HL-60 (cell line): ENCODE measurements at regions not wholly inside any gene's neighbourhood (a gene's known extent, or its start where the extent isn't known, plus 50 kb on each side); places are given as distances from the start of the nearest gene placed in this dataset.

ENCODE experiments used
- CTCF ChIP-seq: IDR thresholded peaks from one replicate; pipeline ENCODE4 v1.5.1; 2011; ENCODE audit warnings: low read length, control low read depth, inconsistent platforms; ENCODE audit not compliant: insufficient read depth
- POLR2AphosphoS5 ChIP-seq: IDR thresholded peaks from 2 replicates; pipeline ENCODE4 v1.6.1; 2012; ENCODE audit warnings: low read depth

GRCh38 chr5:166671811-166672210 is 1619.6 kb upstream of the WWC1 start:
- TF ChIP-seq CTCF: no peak
- TF ChIP-seq POLR2AphosphoS5: no peak
